NCI-H446 (cell line): ENCODE measurements at regions not wholly inside any gene's neighbourhood (a gene's known extent, or its start where the extent isn't known, plus 50 kb on each side); places are given as distances from the start of the nearest gene placed in this dataset.
"Not testable (repeated sequence)": the region's sequence is repeated elsewhere in the genome, so short reads cannot be mapped to it uniquely, and the experiment has no call there.

ENCODE experiments used
- DNase-seq, 2 experiments: peaks; one replicate each; lab custom pipeline; 2025; lab: John Stamatoyannopoulos, UW

DNA sequence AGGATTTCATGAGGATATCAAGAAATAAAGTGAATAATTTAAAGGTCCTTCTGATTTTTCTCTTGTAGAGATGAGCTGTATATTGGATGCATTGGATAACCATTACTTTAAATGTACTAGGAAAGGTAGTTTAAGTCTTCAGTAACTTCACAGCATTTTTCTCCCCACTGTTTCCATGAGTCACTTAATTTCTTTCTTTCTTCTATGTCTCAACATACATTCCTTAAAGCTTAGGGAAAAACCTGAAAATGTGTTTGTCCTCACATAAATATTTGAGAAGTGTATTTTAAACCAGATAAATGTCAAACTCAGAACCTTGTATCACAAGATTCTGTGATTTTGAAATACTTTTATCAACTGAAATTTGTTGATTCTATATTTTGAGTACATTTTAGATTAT lies 1970.2 kb upstream of the FLRT2 start:
- DNase-seq = no peak

- DNase-seq = no peak
Measured at GRCh38 chr14:83561261-83561660, 1968.7 kb upstream of the FLRT2 start.

GRCh38 chr14:83566567-83566966 lies 1963.4 kb upstream of the FLRT2 start:
- no peak for DNase-seq

- DNase-seq = no peak
Measured at GRCh38 chr14:83568141-83568540, 1961.8 kb upstream of the FLRT2 start.

DNA sequence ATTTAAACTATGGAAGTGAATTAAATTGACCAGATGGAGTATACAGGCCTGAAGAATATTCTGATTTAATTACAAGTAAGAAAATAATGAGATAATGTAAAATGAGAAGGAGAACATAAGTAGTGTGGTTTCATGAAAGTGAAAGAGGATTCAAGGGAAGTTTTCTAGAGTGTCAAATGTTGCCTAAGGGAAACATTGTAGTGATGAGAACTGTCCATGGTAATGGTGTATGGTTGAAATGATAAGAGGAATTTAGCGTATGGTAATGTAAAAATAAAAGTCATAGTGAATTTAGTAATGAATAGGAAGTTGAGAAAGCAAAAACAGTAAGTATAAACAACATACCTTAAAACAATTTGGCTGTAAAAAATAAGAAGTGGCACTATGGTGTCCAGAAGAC lies 1954.6 kb upstream of the FLRT2 start:
- DNase-seq = no peak

DNA sequence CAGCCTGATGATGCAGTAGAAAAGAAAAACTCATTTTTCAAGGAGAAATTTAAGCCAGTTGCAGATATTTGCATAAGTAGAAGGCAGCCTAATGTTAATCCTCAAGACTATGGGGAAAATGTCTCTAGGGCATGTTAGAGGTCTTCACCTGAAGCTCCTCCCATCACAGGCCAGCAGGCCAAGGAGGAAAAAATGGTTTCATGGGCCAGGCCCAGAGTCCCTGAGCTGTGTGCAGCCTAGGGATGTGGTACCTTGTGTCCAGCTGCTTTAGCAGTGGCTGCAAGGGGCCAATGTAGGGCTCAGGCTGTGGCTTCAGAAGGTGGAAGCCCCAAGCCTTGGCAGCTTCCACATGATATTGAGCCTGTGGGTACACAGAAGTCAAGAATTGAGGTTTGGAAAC lies 1946.7 kb upstream of the FLRT2 start:
- DNase-seq = no peak

DNA sequence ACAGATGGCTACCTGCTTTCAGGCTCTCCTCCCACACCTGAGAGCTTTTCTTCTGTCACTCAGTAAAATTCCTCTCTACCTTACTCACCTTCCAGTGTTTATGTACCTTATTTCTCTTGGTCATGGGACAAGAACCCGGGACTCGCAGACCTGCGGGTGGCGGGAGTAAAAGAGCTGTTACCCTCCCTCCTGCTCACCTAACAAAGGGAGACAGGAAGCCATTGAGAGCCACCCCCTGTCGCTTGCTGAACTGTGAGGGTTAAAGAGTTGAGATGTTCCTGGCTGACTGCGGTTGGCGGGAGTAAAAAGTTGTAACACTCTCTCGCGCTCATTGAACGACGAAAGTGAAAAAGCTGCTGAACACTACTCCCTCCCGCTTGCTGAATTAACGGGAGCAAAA lies 1935.1 kb upstream of the FLRT2 start:
- no peak for DNase-seq

DNA sequence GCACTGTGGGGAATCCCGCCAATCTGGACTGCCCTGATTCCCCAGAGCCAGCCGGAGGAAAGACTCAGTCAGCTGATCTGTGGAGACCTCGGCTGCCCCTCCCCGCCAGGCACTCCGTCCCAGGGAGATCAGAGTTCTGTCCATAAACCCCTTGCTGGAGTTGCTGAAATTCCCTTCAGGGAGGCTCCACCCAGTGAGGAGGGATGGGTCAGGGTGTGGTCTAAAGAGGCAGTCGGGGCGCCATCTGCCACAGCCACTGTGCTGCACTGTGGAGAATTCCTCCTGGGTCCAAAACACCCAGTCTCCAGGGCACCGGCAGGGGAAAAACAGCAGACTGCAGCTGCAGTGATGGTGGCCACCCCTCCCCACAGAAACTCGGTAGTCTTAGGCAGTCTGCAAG lies 1922.3 kb upstream of the FLRT2 start:
- DNase-seq = no peak

DNA sequence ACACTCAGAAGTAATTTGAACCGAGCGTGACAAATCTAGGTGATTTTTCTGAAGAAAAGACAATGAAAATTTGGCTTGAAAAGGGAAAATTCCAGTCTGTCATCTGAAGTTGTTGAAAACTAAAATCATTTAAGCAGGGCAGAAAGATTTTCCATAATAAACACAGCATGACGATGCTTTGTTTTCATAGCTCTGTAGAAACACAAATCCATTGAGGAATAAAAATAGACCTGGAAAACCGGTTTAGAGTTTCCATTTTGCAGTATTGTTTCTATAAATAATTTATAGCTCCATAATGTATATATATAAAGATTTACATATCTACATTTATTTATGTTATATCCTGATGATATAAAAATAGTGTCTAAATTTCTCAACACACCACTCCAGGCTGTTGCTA lies 1918.5 kb upstream of the FLRT2 start:
- DNase-seq = no peak

GRCh38 chr14:83611906-83612390 lies 1918.0 kb upstream of the FLRT2 start:
- no peak for DNase-seq

GRCh38 chr14:83614956-83615355 lies 1915.0 kb upstream of the FLRT2 start:
- DNase-seq = no peak

- no peak for DNase-seq
Measured at GRCh38 chr14:83624541-83624940, 1905.4 kb upstream of the FLRT2 start.

GRCh38 chr14:83632375-83632774 lies 1897.6 kb upstream of the FLRT2 start:
- DNase-seq = no peak

GRCh38 chr14:83638748-83639504 lies 1891.0 kb upstream of the FLRT2 start:
- DNase-seq = no peak

GRCh38 chr14:83639505-83639875 lies 1890.5 kb upstream of the FLRT2 start:
- DNase-seq = not testable (repeated sequence)

GRCh38 chr14:83646228-83646627 lies 1883.7 kb upstream of the FLRT2 start:
- no peak for DNase-seq

- DNase-seq = no peak
Measured at GRCh38 chr14:83660597-83660996, 1869.3 kb upstream of the FLRT2 start.

DNA sequence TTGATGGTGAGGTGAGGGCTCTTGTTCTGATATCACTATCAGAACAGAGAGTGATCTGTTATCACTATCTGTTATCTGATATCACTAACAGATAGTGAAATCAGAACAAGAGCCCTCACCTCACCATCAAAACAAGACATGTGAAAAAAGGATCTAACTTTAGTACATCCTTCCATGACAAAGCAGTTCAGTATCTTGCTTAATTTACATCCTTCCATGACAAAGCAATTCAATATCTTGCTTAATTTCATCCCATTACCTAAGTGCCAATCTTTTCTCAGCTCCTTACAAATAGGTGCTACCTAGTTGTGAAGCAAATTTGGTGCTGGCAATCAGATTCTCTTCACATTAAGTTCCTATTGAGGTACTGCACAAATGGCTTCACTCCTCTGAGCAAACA lies 1865.6 kb upstream of the FLRT2 start:
- DNase-seq = no peak

DNA sequence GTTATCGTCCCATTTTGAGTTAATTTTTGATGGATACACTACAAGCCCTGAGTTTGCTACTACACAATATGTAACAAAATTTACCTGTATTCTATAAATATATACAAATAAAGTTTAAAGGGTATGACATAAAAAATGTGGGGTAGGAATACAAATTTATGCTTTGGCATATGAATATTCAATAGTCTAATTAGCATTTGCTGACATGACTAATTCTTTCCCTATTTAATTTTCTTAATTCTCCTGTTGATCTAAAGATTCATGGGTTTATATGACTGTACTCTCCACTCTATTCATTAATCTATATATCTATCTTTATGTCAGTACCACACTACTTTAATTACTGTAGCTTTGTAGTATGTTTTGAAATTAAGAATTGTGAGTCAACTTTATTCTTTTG lies 1840.7 kb upstream of the FLRT2 start:
- DNase-seq = no peak

DNA sequence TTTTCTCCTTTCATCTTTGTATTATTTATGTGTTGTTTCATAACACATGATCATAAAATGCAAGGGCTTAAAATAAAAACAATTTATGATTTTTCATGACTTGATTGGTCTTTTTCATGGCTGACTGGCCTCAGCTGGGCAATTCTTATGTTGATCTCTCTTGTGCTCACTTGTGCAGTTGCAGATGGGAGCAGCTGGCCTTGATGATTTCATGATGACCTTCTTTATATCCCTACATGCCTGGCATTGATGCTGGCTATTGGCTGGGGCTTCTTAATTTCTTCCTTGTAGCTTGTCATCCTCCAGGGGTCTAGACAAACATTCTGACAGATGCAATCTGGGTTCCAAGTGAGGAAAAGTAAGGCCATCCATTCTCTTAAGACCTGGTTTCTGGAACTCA lies 1832.8 kb upstream of the FLRT2 start:
- DNase-seq = no peak

DNA sequence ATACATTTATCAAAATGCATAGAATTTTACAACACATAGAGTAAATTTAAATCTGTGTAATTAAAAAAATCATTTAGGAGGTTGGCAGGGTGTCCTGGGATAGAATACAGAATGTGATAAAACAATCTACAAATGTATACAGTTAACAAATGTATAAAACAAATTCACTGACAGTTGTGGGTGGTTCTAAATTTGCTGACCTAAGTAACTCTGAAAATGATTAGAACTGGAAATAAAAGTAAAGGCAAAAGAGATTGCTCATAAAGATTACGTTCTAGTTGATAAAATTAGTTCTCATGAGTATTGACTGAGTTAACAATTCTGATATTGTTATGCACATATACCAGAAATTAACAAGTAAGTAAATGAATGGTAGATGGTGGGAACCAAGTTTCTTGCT lies 1827.3 kb upstream of the FLRT2 start:
- no peak for DNase-seq

DNA sequence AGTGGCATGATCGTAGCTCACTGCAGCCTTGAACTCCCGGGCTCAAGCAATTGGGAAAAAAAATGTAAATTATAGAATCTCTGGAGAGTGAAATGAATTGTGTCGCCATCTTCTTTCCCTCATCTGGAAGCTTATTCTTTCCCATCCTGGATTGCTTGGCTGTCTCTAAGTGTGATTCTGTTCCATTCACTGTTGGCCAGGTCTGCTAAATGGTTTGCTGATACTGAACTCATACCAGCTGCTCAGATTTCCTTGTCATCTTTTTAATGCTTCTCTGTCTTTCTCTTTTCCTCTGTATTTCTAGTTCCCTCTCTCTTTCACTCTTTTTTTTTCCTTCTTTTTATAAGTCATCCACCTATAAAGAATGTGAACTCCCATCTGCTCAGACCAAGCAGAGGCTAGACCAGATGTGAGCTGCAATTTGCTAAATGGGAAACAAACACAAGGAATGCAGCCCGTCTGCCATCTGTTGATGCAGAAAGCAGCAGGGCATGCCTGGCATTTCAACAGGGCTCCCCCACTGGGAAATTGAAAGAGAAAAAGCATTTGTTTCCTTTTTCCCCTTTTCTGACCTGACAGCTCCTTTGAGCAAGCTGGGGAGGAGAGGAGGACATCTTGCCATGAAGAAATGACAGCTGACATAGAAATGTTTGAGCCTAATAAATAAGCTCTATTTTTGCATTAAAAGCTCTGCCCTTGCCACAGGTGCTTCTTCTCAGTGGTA lies 1823.6 kb upstream of the FLRT2 start:
- DNase-seq = peak in 1 of 2 experiments; percentile 8

GRCh38 chr14:83707056-83707455 lies 1822.9 kb upstream of the FLRT2 start:
- DNase-seq = no peak

DNA sequence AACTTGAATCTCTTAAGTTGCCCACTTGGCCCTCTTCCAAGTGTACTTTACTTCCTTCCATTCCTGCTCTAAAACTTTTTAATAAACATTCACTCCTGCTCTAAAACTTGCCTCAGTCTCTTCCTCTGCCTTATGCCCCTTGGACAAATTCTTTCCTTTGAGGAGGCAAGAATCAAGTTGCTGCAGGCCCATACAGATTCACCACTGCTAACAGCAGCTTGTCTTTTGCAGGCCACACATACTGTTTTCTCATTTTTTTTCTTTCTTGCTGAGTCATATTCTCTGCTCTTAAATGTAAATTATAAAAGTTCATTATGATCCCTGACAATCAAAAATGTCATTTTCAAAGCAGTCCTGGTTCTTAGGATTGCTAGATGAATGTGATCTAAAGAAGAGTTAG lies 1820.8 kb upstream of the FLRT2 start:
- DNase-seq = no peak
